Kidney capillary endothelial cell (primary cell): ENCODE measurements at regions not wholly inside any gene's neighbourhood (a gene's known extent, or its start where the extent isn't known, plus 50 kb on each side); places are given as distances from the start of the nearest gene placed in this dataset.

Source experiments
- DNase-seq: peaks from one replicate; pipeline ENCODE4 v3.0.0-alpha.2; 2018; ENCODE audit warnings: low spot score

- DNase-seq, result no peak
Measured at GRCh38 chr10:52703451-52703850, 69.1 kb downstream of the MBL2 start.

- DNase-seq, result no peak
Measured at GRCh38 chr10:52703898-52704297, 68.7 kb downstream of the MBL2 start.

- DNase-seq, result no peak
Measured at GRCh38 chr10:52706332-52707070, 66.1 kb downstream of the MBL2 start.
